Esophagus muscularis mucosa (tissue), 4 donors: ENCODE measurements at regions not wholly inside any gene's neighbourhood (a gene's known extent, or its start where the extent isn't known, plus 50 kb on each side); places are given as distances from the start of the nearest gene placed in this dataset.

Experiments used
- DNase-seq: peaks from one replicate; pipeline ENCODE4 v3.0.0-alpha.2; 2017; ENCODE audit errors: extremely low spot score
- H3K27ac ChIP-seq, 4 donors: fragments of 200-600 bp; sonication (generic); replicated peaks in 1 of 4; 1 replicate in 3 of 4; 2 replicates in 1 of 4; pipeline ENCODE4 v1.5.1; 2016 to 2019; ENCODE audit warnings: mild to moderate bottlenecking in 1 of 4
- H3K27me3 ChIP-seq, 4 donors: fragments of 200-600 bp; sonication (generic); one replicate each; pipeline versions ENCODE4 v1.5.1 to v1.6.0; 2016 to 2019
- H3K36me3 ChIP-seq, 4 donors: fragments of 200-600 bp; sonication (generic); one replicate each; pipeline ENCODE4 v1.5.1; 2016 to 2019
- H3K4me1 ChIP-seq, 4 donors: fragments of 200-600 bp; sonication (generic); one replicate each; pipeline ENCODE4 v1.5.1; 2016 to 2019
- H3K4me3 ChIP-seq, 4 donors: fragments of 200-600 bp; sonication (generic); 1 replicate in 2 of 4; 2 replicates in 2 of 4; pipeline ENCODE4 v1.5.1; 2016 to 2019; ENCODE audit warnings: mild to moderate bottlenecking in 4 of 4, moderate library complexity in 1 of 4
- H3K9me3 ChIP-seq, 4 donors: fragments of 200-600 bp; sonication (generic); 1 replicate in 3 of 4; 2 replicates in 1 of 4; pipeline ENCODE4 v1.5.1; 2016 to 2019
- EP300 ChIP-seq: sonication (generic); formaldehyde crosslinking; IDR thresholded peaks from one replicate; pipeline ENCODE4 v1.6.1; 2017; ENCODE audit warnings: antibody characterized with exemption
- POLR2A ChIP-seq: fragments of 450-650 bp; IDR thresholded peaks from one replicate; pipeline ENCODE4 v1.6.1; 2017; ENCODE audit warnings: antibody characterized with exemption, moderate library complexity, mild to moderate bottlenecking, low read depth
- POLR2AphosphoS5 ChIP-seq, 2 donors: sonication (generic); formaldehyde crosslinking; IDR thresholded peaks; one replicate each; pipeline ENCODE4 v1.6.1; 2017; ENCODE audit warnings: antibody characterized with exemption in 2 of 2
- WGBS: methylation state at CpG from one replicate; pipeline ENCODE4 v1.1.5; 2018; 5-methylcytosine and 5-hydroxymethylcytosine counted together
- intact Hi-C: fragments of 100-400 bp; cut with DNase I; formaldehyde crosslinking; loops from one replicate; pipeline ENCODE4 v1.15.1; 2023
- small RNA-seq, 3 donors: library from RNA; depleted of rRNA; stranded (forward); fragments of <200 nt; gene quantifications; one replicate each; pipeline ENCODE3, GENCODE V24; 2016

GRCh38 chr15:75763137-75763611 lies 50.5 kb upstream of the CSPG4 start:
- intact Hi-C loops, result no loop called here
- 83% methylated on average over 8 of the region's 8 CpGs for WGBS
- H3K4me3 ChIP-seq, result no peak overlapping the region
- no peak overlapping the region for H3K27ac ChIP-seq
- TF ChIP-seq POLR2AphosphoS5 (IDR thresholded peaks at IDR 0.05) (no peak), EP300 (no peak), POLR2A (no peak)
- H3K27me3 ChIP-seq, result no peaks in the 10 kb centered on the region
- no peaks in the 10 kb centered on the region for H3K9me3 ChIP-seq
- no peaks in the 10 kb centered on the region for H3K36me3 ChIP-seq
- DNase-seq, result no peak
- H3K4me1 ChIP-seq, result peaks cover 12 to 13% (median 13%) of the 10 kb centered on the region in 4 donors

Small RNA genes lying in the stretch of these regions (small RNA-seq; reads per million reads assigned to genes)
- 0 reads per million in 3 donors for gene RN7SL319P
